Neural cell (in vitro differentiated cells): ENCODE measurements at regions not wholly inside any gene's neighbourhood (a gene's known extent, or its start where the extent isn't known, plus 50 kb on each side); places are given as distances from the start of the nearest gene placed in this dataset.
A peak's percentile ranks its signal among the peaks of the same experiment; 100 is the strongest.

Experiments
- POLR2AphosphoS5 ChIP-seq: IDR thresholded peaks from 2 replicates; pipeline ENCODE4 v1.6.1; 2012
- TF ChIP-seq, protein P1 (sequence below): fragments of 450-650 bp; IDR thresholded peaks from 2 replicates; pipeline ENCODE4 v1.5.1; 2014; ENCODE audit warnings: antibody characterized with exemption, mild to moderate bottlenecking, moderate library complexity; ENCODE audit not compliant: poor library complexity, severe bottlenecking

DNA sequence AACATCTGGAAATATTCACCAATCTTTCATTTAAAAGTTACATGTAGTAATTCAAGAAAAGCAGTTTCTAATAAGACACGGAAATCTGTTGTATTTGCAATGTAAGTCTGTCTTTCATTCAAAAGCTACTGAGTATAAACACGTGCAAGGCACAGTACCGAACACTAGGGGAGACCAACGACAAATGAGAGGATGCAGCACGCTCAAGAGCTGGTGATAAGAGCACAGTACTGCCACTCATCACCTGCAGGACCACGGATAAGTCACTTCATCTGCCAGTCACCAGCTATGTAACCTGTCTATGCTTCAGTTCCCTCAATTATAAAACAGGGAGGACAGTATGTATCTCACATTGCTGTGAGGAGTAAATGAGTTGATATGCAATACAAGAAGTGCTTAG lies 67.1 kb downstream of the CLEC18A start:
- TF ChIP-seq POLR2AphosphoS5, result no peak
- TF ChIP-seq, protein P1, sequence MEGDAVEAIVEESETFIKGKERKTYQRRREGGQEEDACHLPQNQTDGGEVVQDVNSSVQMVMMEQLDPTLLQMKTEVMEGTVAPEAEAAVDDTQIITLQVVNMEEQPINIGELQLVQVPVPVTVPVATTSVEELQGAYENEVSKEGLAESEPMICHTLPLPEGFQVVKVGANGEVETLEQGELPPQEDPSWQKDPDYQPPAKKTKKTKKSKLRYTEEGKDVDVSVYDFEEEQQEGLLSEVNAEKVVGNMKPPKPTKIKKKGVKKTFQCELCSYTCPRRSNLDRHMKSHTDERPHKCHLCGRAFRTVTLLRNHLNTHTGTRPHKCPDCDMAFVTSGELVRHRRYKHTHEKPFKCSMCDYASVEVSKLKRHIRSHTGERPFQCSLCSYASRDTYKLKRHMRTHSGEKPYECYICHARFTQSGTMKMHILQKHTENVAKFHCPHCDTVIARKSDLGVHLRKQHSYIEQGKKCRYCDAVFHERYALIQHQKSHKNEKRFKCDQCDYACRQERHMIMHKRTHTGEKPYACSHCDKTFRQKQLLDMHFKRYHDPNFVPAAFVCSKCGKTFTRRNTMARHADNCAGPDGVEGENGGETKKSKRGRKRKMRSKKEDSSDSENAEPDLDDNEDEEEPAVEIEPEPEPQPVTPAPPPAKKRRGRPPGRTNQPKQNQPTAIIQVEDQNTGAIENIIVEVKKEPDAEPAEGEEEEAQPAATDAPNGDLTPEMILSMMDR, result peak; percentile 53
